Testis (tissue), 2 donors: ENCODE measurements at regions not wholly inside any gene's neighbourhood (a gene's known extent, or its start where the extent isn't known, plus 50 kb on each side); places are given as distances from the start of the nearest gene placed in this dataset.

ENCODE experiments used
- DNase-seq: peaks from one replicate; pipeline ENCODE4 v3.0.0-alpha.2; 2019
- H3K27ac ChIP-seq, 2 donors: fragments of 200-600 bp; sonication (generic); one replicate each; pipeline ENCODE4 v1.5.1; 2019
- H3K27me3 ChIP-seq: fragments of 200-600 bp; sonication (generic); one replicate; pipeline ENCODE4 v1.5.1; 2019
- H3K36me3 ChIP-seq: fragments of 200-600 bp; sonication (generic); one replicate; pipeline ENCODE4 v1.5.1; 2017; ENCODE audit warnings: low read depth; ENCODE audit errors: missing control alignments
- H3K4me1 ChIP-seq: fragments of 200-600 bp; sonication (generic); one replicate; pipeline ENCODE4 v1.5.1; 2019
- H3K4me3 ChIP-seq, 2 donors: fragments of 200-600 bp; sonication (generic); one replicate each; pipeline ENCODE4 v1.5.1; 2017 to 2019
- H3K9me3 ChIP-seq: fragments of 200-600 bp; sonication (generic); one replicate; pipeline ENCODE4 v1.5.1; 2017
- CTCF ChIP-seq, 3 experiments: fragments of 450-650 bp in 2 of 3; fragments of 200-600 bp in 1 of 3; sonication (generic) in 1 of 3; IDR thresholded peaks; one replicate each; pipeline ENCODE4 v1.5.1; 2016 to 2019; ENCODE audit warnings: antibody characterized with exemption in 3 of 3, mild to moderate bottlenecking in 2 of 3, moderate library complexity in 1 of 3
- POLR2A ChIP-seq: fragments of 450-650 bp; IDR thresholded peaks from one replicate; pipeline ENCODE4 v1.6.1; 2017; ENCODE audit warnings: antibody characterized with exemption, mild to moderate bottlenecking, moderate library complexity
- WGBS, 2 donors: methylation state at CpG; one replicate each; pipeline ENCODE4 v1.1.5; 2018; 5-methylcytosine and 5-hydroxymethylcytosine counted together
- intact Hi-C: fragments of 100-400 bp; cut with DNase I; formaldehyde crosslinking; loops from one replicate; pipeline ENCODE4 v1.15.1; 2023; ENCODE audit warnings: low total_unique reads

- H3K27me3 ChIP-seq: no peaks in the 10 kb centered on the region
- TF ChIP-seq POLR2A: no peak
- no peak for TF ChIP-seq CTCF (IDR thresholded peaks at IDR 0.05)
- no peaks in the 10 kb centered on the region for H3K36me3 ChIP-seq
- no peak for DNase-seq
- no peak overlapping the region for H3K27ac ChIP-seq
- no peaks in the 10 kb centered on the region for H3K9me3 ChIP-seq
- no peak overlapping the region for H3K4me3 ChIP-seq
- no peaks in the 10 kb centered on the region for H3K4me1 ChIP-seq
- intact Hi-C loops: no loop called here
These were observed 427.1 kb downstream of the DTWD2 start for GRCh38 chr5:118561235-118561634.

- no peaks in the 10 kb centered on the region for H3K36me3 ChIP-seq
- H3K4me3 ChIP-seq: no peak overlapping the region
- no peaks in the 10 kb centered on the region for H3K27me3 ChIP-seq
- TF ChIP-seq POLR2A: no peak
- no peak for DNase-seq
- intact Hi-C loops: no loop called here
- no peaks in the 10 kb centered on the region for H3K9me3 ChIP-seq
- no peaks in the 10 kb centered on the region for H3K4me1 ChIP-seq
- 97 to 100% methylated on average over 1 of the region's 1 CpG for WGBS, 2 donors
- no peak overlapping the region for H3K27ac ChIP-seq
These were observed 429.5 kb downstream of the DTWD2 start for GRCh38 chr5:118558871-118559270.

- Histone ChIP-seq H3K4me3 (no peak overlapping the region), H3K9me3 (no peaks in the 10 kb centered on the region), H3K36me3 (no peaks in the 10 kb centered on the region), H3K4me1 (no peaks in the 10 kb centered on the region), H3K27ac (no peak overlapping the region), H3K27me3 (no peaks in the 10 kb centered on the region)
- intact Hi-C loops: no loop called here
- no peak for DNase-seq
- WGBS, 2 donors: 72 to 84% methylated on average over 4 of the region's 4 CpGs
- no peak for TF ChIP-seq POLR2A
- no peak for TF ChIP-seq CTCF (IDR thresholded peaks at IDR 0.05)
These were observed 431.1 kb downstream of the DTWD2 start for GRCh38 chr5:118557251-118557661.

- intact Hi-C loops: no loop called here
- H3K27me3 ChIP-seq: no peaks in the 10 kb centered on the region
- H3K4me3 ChIP-seq: no peak overlapping the region
- no peaks in the 10 kb centered on the region for H3K4me1 ChIP-seq
- TF ChIP-seq CTCF (IDR thresholded peaks at IDR 0.05) (no peak), POLR2A (no peak)
- 86 to 90% methylated on average over 5 of the region's 5 CpGs for WGBS, 2 donors
- H3K27ac ChIP-seq: no peak overlapping the region
- no peak for DNase-seq
- H3K9me3 ChIP-seq: no peaks in the 10 kb centered on the region
- H3K36me3 ChIP-seq: no peaks in the 10 kb centered on the region
These were observed 431.6 kb downstream of the DTWD2 start for GRCh38 chr5:118556792-118557191.

GRCh38 chr5:118555727-118556126 is 432.6 kb downstream of the DTWD2 start:
- 64 to 70% methylated on average over 2 of the region's 2 CpGs for WGBS, 2 donors
- Histone ChIP-seq H3K27ac (no peak overlapping the region), H3K27me3 (no peaks in the 10 kb centered on the region), H3K36me3 (no peaks in the 10 kb centered on the region), H3K9me3 (no peaks in the 10 kb centered on the region), H3K4me3 (no peak overlapping the region), H3K4me1 (no peaks in the 10 kb centered on the region)
- TF ChIP-seq CTCF (IDR thresholded peaks at IDR 0.05): no peak
- no peak for TF ChIP-seq POLR2A
- DNase-seq: no peak
- intact Hi-C loops: no loop called here
